Spleen (tissue), 11 donors: ENCODE measurements at regions not wholly inside any gene's neighbourhood (a gene's known extent, or its start where the extent isn't known, plus 50 kb on each side); places are given as distances from the start of the nearest gene placed in this dataset.

Source experiments
- DNase-seq: peaks from one replicate; pipeline ENCODE4 v3.0.0-alpha.2; 2020
- H3K27ac ChIP-seq, 8 donors: fragments of 200-600 bp; sonication (generic) in 7 of 8; 1 replicate in 4 of 8; 2 replicates in 4 of 8; pipeline versions ENCODE4 v1.5.0 to v1.8.0; 2016 to 2021; ENCODE audit warnings: inconsistent platforms in 4 of 8, mild to moderate bottlenecking in 4 of 8, moderate library complexity in 1 of 8
- H3K27me3 ChIP-seq, 7 donors: fragments of 200-600 bp; sonication (generic) in 6 of 7; replicated peaks in 1 of 7; 1 replicate in 4 of 7; 2 replicates in 3 of 7; pipeline versions ENCODE4 v1.5.0 to v1.8.0; 2016 to 2021; ENCODE audit warnings: inconsistent platforms in 3 of 7, mild to moderate bottlenecking in 1 of 7
- H3K36me3 ChIP-seq, 6 donors: fragments of 200-600 bp; sonication (generic) in 5 of 6; 1 replicate in 4 of 6; 2 replicates in 2 of 6; pipeline versions ENCODE4 v1.5.0 to v1.8.0; 2016 to 2021; ENCODE audit warnings: inconsistent platforms in 2 of 6
- H3K4me1 ChIP-seq, 6 donors: fragments of 200-600 bp; sonication (generic) in 5 of 6; 1 replicate in 3 of 6; 2 replicates in 3 of 6; pipeline versions ENCODE4 v1.5.0 to v1.8.0; 2016 to 2021; ENCODE audit warnings: inconsistent platforms in 3 of 6
- H3K4me3 ChIP-seq, 8 donors: fragments of 200-600 bp; sonication (generic) in 7 of 8; 1 replicate in 4 of 8; 2 replicates in 4 of 8; pipeline versions ENCODE4 v1.5.0 to v1.8.0; 2016 to 2021; ENCODE audit warnings: inconsistent platforms in 4 of 8, mild to moderate bottlenecking in 4 of 8, moderate library complexity in 2 of 8
- H3K9me3 ChIP-seq, 8 donors: fragments of 200-600 bp; sonication (generic) in 7 of 8; 1 replicate in 4 of 8; 2 replicates in 4 of 8; pipeline versions ENCODE4 v1.5.0 to v1.8.0; 2016 to 2021; ENCODE audit warnings: inconsistent platforms in 4 of 8
- POLR2A ChIP-seq, 3 donors: fragments of 450-650 bp; IDR thresholded peaks; one replicate each; pipeline ENCODE4 v1.5.1; 2017; ENCODE audit warnings: antibody characterized with exemption in 3 of 3, mild to moderate bottlenecking in 1 of 3
- POLR2AphosphoS5 ChIP-seq, 3 donors: sonication (generic); formaldehyde crosslinking; IDR thresholded peaks; one replicate each; pipeline ENCODE4 v1.5.1; 2017; ENCODE audit warnings: antibody characterized with exemption in 3 of 3
- WGBS, 5 donors: extraction: QIAGEN DNeasy Blood & Tissue Kit in 3 of 5; methylation state at CpG; one replicate each; pipeline versions ENCODE4 v1.1.5 to v1.1.7; 2013 to 2018; 5-methylcytosine and 5-hydroxymethylcytosine counted together
- intact Hi-C: fragments of 100-400 bp; cut with DNase I; formaldehyde crosslinking; loops from one replicate; pipeline ENCODE4 v1.15.0; 2023; ENCODE audit warnings: low total_unique reads
- TF ChIP-seq, protein P1 (sequence below), 11 experiments: fragments of 200-600 bp in 7 of 11; fragments of 450-650 bp in 4 of 11; sonication (generic) in 4 of 11; IDR thresholded peaks in 8 of 11; conservative IDR thresholded peaks in 3 of 11; 1 replicate in 7 of 11; 2 replicates in 4 of 11; pipeline versions ENCODE4 v1.4.0 to v1.8.0; 2016 to 2021; ENCODE audit warnings: antibody characterized with exemption in 11 of 11, inconsistent platforms in 4 of 11, mild to moderate bottlenecking in 1 of 11
- donor health status: healthy with polysubstance abuse.
- donor health status: DM: no; HTN: no; CAD: no; lungs with moderate emphysema.
- donor health status: DM: no; HTN: no; CAD: no.
- donor health status: Bipolar disorder and iron deficiency.
- donor health status: healthy.
- donor health status: DM: no; HTN: no; CAD: no.
- donor health status: DM: yes; HTN: yes; CAD: no.

GRCh38 chr12:124144531-124145194 is 150.2 kb upstream of the RFLNA start:
- intact Hi-C loops = no loop called here
- 84 to 93% (median 86%) methylated on average over 9 of the region's 9 CpGs for WGBS, 5 donors
- no peak overlapping the region for H3K4me3 ChIP-seq
- no peaks in the 10 kb centered on the region for H3K4me1 ChIP-seq
- H3K27me3 ChIP-seq = peaks cover 0 to 15% (median 0%) of the 10 kb centered on the region in 7 donors
- H3K9me3 ChIP-seq = peaks cover 0 to 24% (median 15%) of the 10 kb centered on the region in 8 donors
- no peak overlapping the region for H3K27ac ChIP-seq
- no peak for DNase-seq
- TF ChIP-seq POLR2A (IDR thresholded peaks at IDR 0.05) = no peak
- TF ChIP-seq, protein P1, sequence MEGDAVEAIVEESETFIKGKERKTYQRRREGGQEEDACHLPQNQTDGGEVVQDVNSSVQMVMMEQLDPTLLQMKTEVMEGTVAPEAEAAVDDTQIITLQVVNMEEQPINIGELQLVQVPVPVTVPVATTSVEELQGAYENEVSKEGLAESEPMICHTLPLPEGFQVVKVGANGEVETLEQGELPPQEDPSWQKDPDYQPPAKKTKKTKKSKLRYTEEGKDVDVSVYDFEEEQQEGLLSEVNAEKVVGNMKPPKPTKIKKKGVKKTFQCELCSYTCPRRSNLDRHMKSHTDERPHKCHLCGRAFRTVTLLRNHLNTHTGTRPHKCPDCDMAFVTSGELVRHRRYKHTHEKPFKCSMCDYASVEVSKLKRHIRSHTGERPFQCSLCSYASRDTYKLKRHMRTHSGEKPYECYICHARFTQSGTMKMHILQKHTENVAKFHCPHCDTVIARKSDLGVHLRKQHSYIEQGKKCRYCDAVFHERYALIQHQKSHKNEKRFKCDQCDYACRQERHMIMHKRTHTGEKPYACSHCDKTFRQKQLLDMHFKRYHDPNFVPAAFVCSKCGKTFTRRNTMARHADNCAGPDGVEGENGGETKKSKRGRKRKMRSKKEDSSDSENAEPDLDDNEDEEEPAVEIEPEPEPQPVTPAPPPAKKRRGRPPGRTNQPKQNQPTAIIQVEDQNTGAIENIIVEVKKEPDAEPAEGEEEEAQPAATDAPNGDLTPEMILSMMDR (IDR thresholded peaks at IDR 0.05 in 8 of 11, conservative IDR thresholded peaks at IDR 0.05 in 3 of 11) = no peak
- no peak for TF ChIP-seq POLR2AphosphoS5 (IDR thresholded peaks at IDR 0.05)
- H3K36me3 ChIP-seq = no peaks in the 10 kb centered on the region

- no peaks in the 10 kb centered on the region for H3K27me3 ChIP-seq
- 83 to 97% (median 91%) methylated on average over 2 of the region's 2 CpGs for WGBS, 5 donors
- no peaks in the 10 kb centered on the region for H3K4me1 ChIP-seq
- peaks cover 0 to 17% (median 13%) of the 10 kb centered on the region in 8 donors for H3K9me3 ChIP-seq
- no peak overlapping the region for H3K27ac ChIP-seq
- H3K4me3 ChIP-seq = no peak overlapping the region
- DNase-seq = no peak
- TF ChIP-seq, protein P1 (IDR thresholded peaks at IDR 0.05 in 8 of 11, conservative IDR thresholded peaks at IDR 0.05 in 3 of 11) = no peak
- no peak for TF ChIP-seq POLR2AphosphoS5 (IDR thresholded peaks at IDR 0.05)
- no peak for TF ChIP-seq POLR2A (IDR thresholded peaks at IDR 0.05)
- intact Hi-C loops = no loop called here
- H3K36me3 ChIP-seq = no peaks in the 10 kb centered on the region
Measured at GRCh38 chr12:124147027-124147426, 147.9 kb upstream of the RFLNA start.

DNA sequence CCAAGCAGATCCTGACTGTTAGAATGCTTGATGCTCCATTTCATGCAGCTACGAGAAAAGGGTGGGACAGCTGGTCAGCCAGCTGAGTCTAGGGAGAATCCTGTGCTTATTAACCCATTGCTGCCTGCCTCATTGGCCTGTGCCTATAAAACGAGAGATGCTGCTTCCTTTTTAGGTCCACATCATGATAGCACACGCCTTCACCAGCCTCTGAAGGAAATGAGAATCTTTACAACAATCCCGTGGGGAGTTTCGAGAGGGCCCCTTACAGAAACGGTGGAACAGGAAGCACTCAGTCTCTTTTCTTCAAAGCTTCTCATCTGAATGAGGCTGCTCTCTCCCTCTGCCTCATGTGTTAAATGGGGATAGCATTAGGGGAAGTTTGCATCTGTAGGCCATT is 147.3 kb upstream of the RFLNA start:
- no peak for DNase-seq
- intact Hi-C loops = no loop called here
- Histone ChIP-seq H3K4me1 (no peaks in the 10 kb centered on the region), H3K27ac (no peak overlapping the region), H3K27me3 (no peaks in the 10 kb centered on the region), H3K36me3 (no peaks in the 10 kb centered on the region), H3K4me3 (no peak overlapping the region), H3K9me3 (peaks cover 0 to 12% (median 7%) of the 10 kb centered on the region in 8 donors)
- TF ChIP-seq, protein P1 (IDR thresholded peaks at IDR 0.05 in 8 of 11, conservative IDR thresholded peaks at IDR 0.05 in 3 of 11) = no peak
- 22 to 35% (median 30%) methylated on average over 6 of the region's 6 CpGs for WGBS, 5 donors

- no peak for DNase-seq
- intact Hi-C loops = no loop called here
- WGBS, 5 donors = 81 to 86% (median 84%) methylated on average over 13 of the region's 13 CpGs
Measured at GRCh38 chr12:124148481-124149273, 146.2 kb upstream of the RFLNA start.

More at GRCh38 chr12:124148481-124149273, 146.2 kb upstream of the RFLNA start:
- Histone ChIP-seq H3K27ac (no peak overlapping the region), H3K27me3 (no peaks in the 10 kb centered on the region), H3K9me3 (peaks cover 0 to 2% (median 0%) of the 10 kb centered on the region in 8 donors), H3K4me1 (no peaks in the 10 kb centered on the region), H3K36me3 (no peaks in the 10 kb centered on the region), H3K4me3 (no peak overlapping the region)
- TF ChIP-seq POLR2A (IDR thresholded peaks at IDR 0.05) = no peak
- TF ChIP-seq POLR2AphosphoS5 (IDR thresholded peaks at IDR 0.05) = no peak
- TF ChIP-seq, protein P1 (IDR thresholded peaks at IDR 0.05 in 8 of 11, conservative IDR thresholded peaks at IDR 0.05 in 3 of 11) = no peak
